HEK293 (cell line): ENCODE measurements at regions not wholly inside any gene's neighbourhood (a gene's known extent, or its start where the extent isn't known, plus 50 kb on each side); places are given as distances from the start of the nearest gene placed in this dataset.

Experiments used
- CTCF ChIA-PET: fragments of 350-600 bp; formaldehyde crosslinking; extraction: SDS; loops from one replicate; lab custom pipeline; 2021; ENCODE audit warnings: antibody characterized with exemption; lab: Yijun Ruan, JAX
- POLR2A ChIA-PET: fragments of 300-600 bp; formaldehyde crosslinking; extraction: SDS; loops from one replicate; lab custom pipeline; 2020; ENCODE audit warnings: antibody characterized with exemption, inconsistent platforms; lab: Yijun Ruan, JAX
- H3K27ac ChIP-seq: fragments of 200-500 bp; sonication (Bioruptor generic); 2 replicates; pipeline ENCODE4 v1.5.1; 2014; ENCODE audit warnings: low read depth, low read length, control low read depth, inconsistent platforms; ENCODE audit errors: extremely low read depth
- H3K36me3 ChIP-seq, 2 experiments: fragments of 200-500 bp in 1 of 2; sonication (Bioruptor generic) in 1 of 2; 1 replicate in 1 of 2; 2 replicates in 1 of 2; pipeline ENCODE4 v1.5.1; 2014 to 2017; ENCODE audit warnings: inconsistent platforms in 2 of 2, low read length in 2 of 2; ENCODE audit not compliant: control insufficient read depth in 2 of 2, insufficient read depth in 1 of 2
- H3K4me1 ChIP-seq: fragments of 200-500 bp; sonication (Bioruptor generic); 2 replicates; pipeline ENCODE4 v1.5.1; 2014; ENCODE audit warnings: mild to moderate bottlenecking, low read length, inconsistent platforms; ENCODE audit not compliant: control insufficient read depth, insufficient read depth
- H3K4me3 ChIP-seq: 2 replicates; pipeline ENCODE4 v1.5.1; 2011; ENCODE audit warnings: low read depth, mild to moderate bottlenecking, control low read depth, low read length, moderate library complexity
- H3K9me3 ChIP-seq: fragments of 200-500 bp; sonication (Bioruptor generic); 2 replicates; pipeline ENCODE4 v1.5.1; 2014; ENCODE audit warnings: low read depth, low read length, inconsistent platforms; ENCODE audit not compliant: control insufficient read depth, insufficient read depth
- AEBP2 ChIP-seq: fragments of 450-650 bp; formaldehyde crosslinking; IDR thresholded peaks from 2 replicates; pipeline ENCODE4 v1.5.1; 2016; ENCODE audit warnings: missing biosample characterization, missing genetic modification characterization, borderline replicate concordance
- KLF8 ChIP-seq: fragments of 450-650 bp; formaldehyde crosslinking; IDR thresholded peaks from 2 replicates; pipeline ENCODE4 v1.5.1; 2016; ENCODE audit warnings: missing biosample characterization, missing genetic modification characterization
- OSR2 ChIP-seq: fragments of 450-650 bp; formaldehyde crosslinking; IDR thresholded peaks from 2 replicates; pipeline ENCODE4 v1.5.1; 2016; ENCODE audit warnings: missing biosample characterization, missing genetic modification characterization
- SETDB1 ChIP-seq: IDR thresholded peaks from one replicate; pipeline ENCODE4 v1.6.1; 2017; ENCODE audit warnings: mild to moderate bottlenecking, low read length, moderate library complexity, mixed read lengths; ENCODE audit not compliant: insufficient read length
- TCF7L2 ChIP-seq: IDR thresholded peaks from 2 replicates; pipeline ENCODE4 v1.6.1; 2011; ENCODE audit warnings: low read depth, mild to moderate bottlenecking, inconsistent platforms, low read length, moderate library complexity, borderline replicate concordance
- TSHZ1 ChIP-seq: fragments of 450-650 bp; formaldehyde crosslinking; IDR thresholded peaks from 2 replicates; pipeline ENCODE4 v1.5.1; 2016; ENCODE audit warnings: missing biosample characterization, missing genetic modification characterization, borderline replicate concordance
- ZBTB17 ChIP-seq: fragments of 450-650 bp; formaldehyde crosslinking; IDR thresholded peaks from 2 replicates; pipeline ENCODE4 v1.5.1; 2016; ENCODE audit warnings: missing biosample characterization, missing genetic modification characterization
- ZNF155 ChIP-seq: fragments of 450-650 bp; formaldehyde crosslinking; IDR thresholded peaks from 2 replicates; pipeline ENCODE4 v1.5.1; 2016; ENCODE audit warnings: missing biosample characterization, missing genetic modification characterization
- ZNF157 ChIP-seq: fragments of 450-650 bp; formaldehyde crosslinking; IDR thresholded peaks from 2 replicates; pipeline ENCODE4 v1.5.1; 2016; ENCODE audit warnings: missing biosample characterization, missing genetic modification characterization
- ZNF202 ChIP-seq: fragments of 450-650 bp; formaldehyde crosslinking; IDR thresholded peaks from 2 replicates; pipeline ENCODE4 v1.5.1; 2016; ENCODE audit warnings: missing biosample characterization, missing genetic modification characterization, borderline replicate concordance
- ZNF221 ChIP-seq: fragments of 450-650 bp; formaldehyde crosslinking; IDR thresholded peaks from 2 replicates; pipeline ENCODE4 v1.5.1; 2017; ENCODE audit warnings: missing biosample characterization, missing genetic modification characterization, borderline replicate concordance
- ZNF311 ChIP-seq: fragments of 450-650 bp; formaldehyde crosslinking; IDR thresholded peaks from 2 replicates; pipeline ENCODE4 v1.5.1; 2017; ENCODE audit warnings: missing biosample characterization, missing genetic modification characterization, borderline replicate concordance
- ZNF391 ChIP-seq: fragments of 450-650 bp; formaldehyde crosslinking; IDR thresholded peaks from 2 replicates; pipeline ENCODE4 v1.5.1; 2016; ENCODE audit warnings: low read depth, missing biosample characterization, missing genetic modification characterization, borderline replicate concordance
- ZNF394 ChIP-seq: fragments of 450-650 bp; formaldehyde crosslinking; IDR thresholded peaks from 2 replicates; pipeline ENCODE4 v1.5.1; 2016; ENCODE audit warnings: missing biosample characterization, missing genetic modification characterization, mild to moderate bottlenecking, moderate library complexity, borderline replicate concordance
- ZNF518A ChIP-seq: fragments of 450-650 bp; formaldehyde crosslinking; conservative IDR thresholded peaks from 2 replicates; pipeline ENCODE4 v1.5.1; 2016; ENCODE audit warnings: low read depth, missing biosample characterization, missing genetic modification characterization
- ZNF544 ChIP-seq: fragments of 450-650 bp; formaldehyde crosslinking; IDR thresholded peaks from 2 replicates; pipeline ENCODE4 v1.5.0; 2017; ENCODE audit warnings: missing biosample characterization, missing genetic modification characterization
- ZNF555 ChIP-seq: fragments of 450-650 bp; formaldehyde crosslinking; conservative IDR thresholded peaks from 2 replicates; pipeline ENCODE4 v1.5.1; 2017; ENCODE audit warnings: missing biosample characterization, mild to moderate bottlenecking, missing genetic modification characterization, inconsistent platforms
- ZNF571 ChIP-seq: fragments of 450-650 bp; formaldehyde crosslinking; IDR thresholded peaks from 2 replicates; pipeline ENCODE4 v1.5.0; 2017; ENCODE audit warnings: missing biosample characterization, missing genetic modification characterization
- ZNF660 ChIP-seq: fragments of 450-650 bp; IDR thresholded peaks from 2 replicates; pipeline ENCODE4 v1.5.1; 2018; ENCODE audit warnings: missing biosample characterization, mild to moderate bottlenecking, missing genetic modification characterization
- ZNF747 ChIP-seq: fragments of 450-650 bp; formaldehyde crosslinking; IDR thresholded peaks from 2 replicates; pipeline ENCODE4 v1.5.1; 2016; ENCODE audit warnings: missing biosample characterization, missing genetic modification characterization
- ZNF791 ChIP-seq: fragments of 450-650 bp; formaldehyde crosslinking; IDR thresholded peaks from 2 replicates; pipeline ENCODE4 v1.5.1; 2016; ENCODE audit warnings: missing biosample characterization, missing genetic modification characterization
- ZNF830 ChIP-seq: fragments of 450-650 bp; IDR thresholded peaks from 2 replicates; pipeline ENCODE4 v1.5.0; 2018; ENCODE audit warnings: missing biosample characterization, missing genetic modification characterization, low read depth, mild to moderate bottlenecking, moderate library complexity

GRCh38 chr6:156193381-156193780 lies 583.8 kb upstream of the ARID1B start:
- H3K4me3 ChIP-seq, result no peak overlapping the region
- no peaks in the 10 kb centered on the region for H3K4me1 ChIP-seq
- H3K36me3 ChIP-seq, result no peaks in the 10 kb centered on the region
- H3K27ac ChIP-seq, result no peak overlapping the region
- TF ChIP-seq ZNF155 (no peak), ZNF571 (no peak), ZNF394 (tag by site-specific recombination) (no peak), TSHZ1 (tag by site-specific recombination) (no peak), ZNF221 (tag by site-specific recombination) (no peak), OSR2 (no peak), ZNF518A (tag by site-specific recombination) (no peak), ZNF391 (tag by site-specific recombination) (no peak), ZNF660 (tag by site-specific recombination) (no peak), ZNF311 (tag by site-specific recombination) (no peak)
- POLR2A ChIA-PET, result no interaction called here
- H3K9me3 ChIP-seq, result no peaks in the 10 kb centered on the region
- CTCF ChIA-PET, result no interaction called here

GRCh38 chr6:156191895-156192294 lies 585.3 kb upstream of the ARID1B start:
- H3K9me3 ChIP-seq, result no peaks in the 10 kb centered on the region
- no peak overlapping the region for H3K27ac ChIP-seq
- H3K4me1 ChIP-seq, result no peaks in the 10 kb centered on the region
- H3K36me3 ChIP-seq, result no peaks in the 10 kb centered on the region
- ChIA-PET CTCF (no interaction called here), POLR2A (no interaction called here)
- H3K4me3 ChIP-seq, result no peak overlapping the region
- no peak for TF ChIP-seq SETDB1
- TF ChIP-seq ZNF202 (tag by site-specific recombination), result no peak
- no peak for TF ChIP-seq ZNF747 (tag by site-specific recombination)
- no peak for TF ChIP-seq ZNF544 (tag by site-specific recombination)
- no peak for TF ChIP-seq ZNF830 (tag by site-specific recombination)
- TF ChIP-seq ZNF394 (tag by site-specific recombination), result no peak
- TF ChIP-seq ZNF791, result no peak
- TF ChIP-seq ZBTB17 (tag by site-specific recombination), result no peak
- no peak for TF ChIP-seq ZNF555 (tag by site-specific recombination)
- no peak for TF ChIP-seq AEBP2 (tag by site-specific recombination)
- no peak for TF ChIP-seq TSHZ1 (tag by site-specific recombination)
- TF ChIP-seq ZNF157 (tag by site-specific recombination), result no peak
- no peak for TF ChIP-seq KLF8
- no peak for TF ChIP-seq TCF7L2
